CD4-positive, alpha-beta T cell treated with Interferon alpha-2 for 1 hour (primary cell): ENCODE measurements at regions not wholly inside any gene's neighbourhood (a gene's known extent, or its start where the extent isn't known, plus 50 kb on each side); places are given as distances from the start of the nearest gene placed in this dataset.
A peak's percentile ranks its signal among the peaks of the same experiment; 100 is the strongest.
"Not testable (repeated sequence)": the region's sequence is repeated elsewhere in the genome, so short reads cannot be mapped to it uniquely, and the experiment has no call there.

ENCODE experiments used
- DNase-seq, 2 donors: peaks; one replicate each; pipeline ENCODE4 v3.0.0-alpha.2; 2020 to 2022

- peak; percentile 19 to 54 for DNase-seq
Measured at GRCh38 chr9:99660191-99660636, 161.5 kb upstream of the NR4A3 start.

- DNase-seq, result no peak
Measured at GRCh38 chr9:99663297-99663696, 158.4 kb upstream of the NR4A3 start.

DNA sequence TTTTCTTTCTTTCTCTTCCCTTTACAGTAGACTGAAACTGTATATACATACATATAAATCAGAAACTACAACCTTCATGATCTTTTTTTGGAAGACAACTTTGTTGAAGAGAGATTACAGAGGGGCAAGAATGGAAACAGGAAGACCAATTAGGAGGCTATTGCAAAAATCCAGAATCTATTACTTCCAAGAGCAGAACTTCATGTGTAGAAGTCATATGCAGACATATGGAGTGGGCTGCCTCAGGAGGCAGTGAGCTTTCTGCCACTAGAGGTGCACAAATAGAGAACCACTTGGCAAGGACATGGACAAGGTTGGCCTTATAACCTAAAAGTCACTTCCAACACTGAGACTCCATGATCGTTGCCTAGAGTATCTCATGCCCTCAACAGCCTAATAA lies 157.8 kb upstream of the NR4A3 start:
- no peak for DNase-seq

DNA sequence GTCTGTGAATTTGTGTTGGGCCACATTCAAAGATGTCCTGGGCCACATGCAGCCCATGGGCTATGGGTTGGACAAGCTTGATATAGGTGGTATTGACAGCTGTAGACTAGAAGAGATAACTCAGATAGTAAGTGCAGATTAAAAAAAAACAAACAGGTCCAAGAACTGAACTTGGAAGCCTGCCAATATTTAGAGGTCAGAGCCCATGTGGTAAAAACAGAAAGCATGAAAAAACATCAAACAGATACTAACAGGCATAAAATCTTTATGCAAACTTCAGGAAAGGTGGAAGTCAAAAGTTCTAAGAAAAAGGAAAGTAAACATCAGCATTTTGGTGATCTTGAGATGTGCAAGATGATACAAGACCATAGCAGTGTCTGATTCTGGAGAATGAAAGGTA lies 155.1 kb upstream of the NR4A3 start:
- peak in 1 of 2 donors; percentile 9 for DNase-seq

DNA sequence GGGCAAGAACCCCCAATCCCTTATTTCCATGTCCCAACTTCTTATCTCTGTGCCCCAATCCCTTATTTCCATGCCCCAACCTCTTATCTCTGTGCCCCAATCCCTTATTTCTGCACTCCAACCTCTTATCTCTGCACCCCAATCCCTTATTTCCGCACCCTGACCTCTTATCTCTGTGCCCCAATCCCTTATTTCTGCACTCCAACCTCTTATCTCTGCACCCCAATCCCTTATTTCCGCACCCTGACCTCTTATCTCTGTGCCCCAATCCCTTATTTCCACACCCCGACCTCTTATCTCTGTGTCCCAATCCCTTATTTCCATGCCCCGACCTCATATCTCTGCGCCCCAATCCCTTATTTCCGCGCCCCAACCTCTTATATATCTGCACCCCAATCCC lies 150.8 kb upstream of the NR4A3 start:
- not testable (repeated sequence) for DNase-seq

- DNase-seq, result no peak
Measured at GRCh38 chr9:99677281-99677680, 144.4 kb upstream of the NR4A3 start.

GRCh38 chr9:99678566-99678965 lies 143.1 kb upstream of the NR4A3 start:
- no peak for DNase-seq

- no peak for DNase-seq
Measured at GRCh38 chr9:99680191-99680590, 141.5 kb upstream of the NR4A3 start.

DNA sequence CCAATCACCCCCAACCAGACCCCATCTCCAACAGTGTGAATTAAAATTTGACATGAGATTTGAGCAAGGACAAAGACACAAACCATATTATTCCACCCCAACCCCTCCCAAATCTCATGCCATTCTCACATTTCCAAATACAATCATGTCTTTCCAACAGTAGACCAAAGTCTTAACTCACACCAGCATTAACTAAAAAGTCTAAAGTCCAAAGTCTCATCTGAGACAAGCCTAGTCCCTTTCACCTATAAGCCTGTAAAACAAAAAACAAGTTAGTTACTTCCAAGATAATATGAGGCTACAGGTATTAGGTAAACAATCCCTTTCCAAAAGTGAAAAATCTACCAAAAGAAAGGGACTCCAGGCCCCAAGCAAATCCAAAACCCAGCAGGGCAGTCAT lies 140.6 kb upstream of the NR4A3 start:
- DNase-seq, result no peak

- no peak for DNase-seq
Measured at GRCh38 chr9:99682378-99682777, 139.3 kb upstream of the NR4A3 start.

GRCh38 chr9:99682870-99683269 lies 138.8 kb upstream of the NR4A3 start:
- no peak for DNase-seq

- no peak for DNase-seq
Measured at GRCh38 chr9:99690573-99690972, 131.1 kb upstream of the NR4A3 start.

DNA sequence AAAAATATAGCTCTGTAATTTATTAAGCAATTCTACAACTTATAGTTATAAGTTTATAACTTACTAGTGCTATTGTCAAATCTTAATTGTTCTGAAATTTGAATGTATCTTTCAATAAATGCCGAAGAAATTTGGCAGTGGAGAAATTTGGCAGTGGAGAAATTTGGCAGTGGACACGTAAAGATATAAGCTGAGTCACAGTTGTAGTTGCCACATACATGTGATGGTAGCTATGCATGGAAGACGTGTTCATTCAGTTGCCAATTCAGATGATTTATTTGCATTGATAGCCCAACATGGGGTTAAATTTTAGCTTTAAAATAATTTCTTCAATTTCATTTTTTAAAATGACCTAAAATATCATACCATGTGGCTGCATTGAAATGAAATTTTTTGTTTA lies 127.8 kb upstream of the NR4A3 start:
- DNase-seq, result no peak

- no peak for DNase-seq
Measured at GRCh38 chr9:99694393-99694792, 127.3 kb upstream of the NR4A3 start.

GRCh38 chr9:99699396-99699795 lies 122.3 kb upstream of the NR4A3 start:
- no peak for DNase-seq

GRCh38 chr9:99712214-99712613 lies 109.5 kb upstream of the NR4A3 start:
- DNase-seq, result no peak

- DNase-seq, result no peak
Measured at GRCh38 chr9:99713838-99714306, 107.8 kb upstream of the NR4A3 start.

GRCh38 chr9:99718631-99719030 lies 103.1 kb upstream of the NR4A3 start:
- no peak for DNase-seq

- peak in 1 of 2 donors; percentile 46 for DNase-seq
Measured at GRCh38 chr9:99720455-99721050, 101.1 kb upstream of the NR4A3 start.

GRCh38 chr9:99721898-99722297 lies 99.8 kb upstream of the NR4A3 start:
- DNase-seq, result no peak

DNA sequence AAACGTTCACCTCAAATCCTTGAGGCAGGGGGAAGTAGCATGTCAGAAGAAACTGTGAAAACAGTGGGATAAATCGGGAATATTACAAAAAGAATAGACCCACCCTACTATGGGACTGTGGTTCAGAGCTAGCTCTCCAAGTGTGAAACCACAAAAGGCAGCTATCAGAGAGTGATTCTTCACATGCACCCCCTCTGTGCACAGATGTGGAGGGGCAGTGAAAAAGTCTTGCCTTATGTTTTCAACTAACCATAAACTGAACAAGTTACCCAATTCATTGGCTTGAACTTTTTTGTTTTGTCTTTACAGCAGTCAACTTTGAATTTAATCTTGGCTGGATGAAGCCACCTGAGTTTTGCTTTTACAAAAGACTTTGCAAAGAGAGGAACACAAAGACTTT lies 98.8 kb upstream of the NR4A3 start:
- DNase-seq, result peak in 1 of 2 donors; percentile 24

DNA sequence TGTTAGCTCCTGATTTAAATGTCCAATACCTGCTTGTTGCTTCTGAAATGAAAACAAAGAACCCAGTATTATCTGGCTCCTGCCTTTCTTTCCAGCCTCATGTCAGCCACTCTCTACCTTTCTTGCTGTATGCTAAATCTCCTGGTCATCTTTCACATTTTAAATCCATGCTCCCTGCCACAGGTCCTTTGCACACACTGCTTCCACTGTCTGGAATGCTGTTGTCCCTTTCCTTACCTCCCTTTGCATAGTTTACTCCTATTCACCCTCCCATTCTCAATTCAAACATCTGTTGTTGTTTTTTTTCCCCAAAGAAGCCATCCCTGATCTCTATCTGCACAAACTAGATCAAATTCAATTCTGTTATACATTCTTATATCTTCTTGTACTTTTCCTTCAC lies 97.0 kb upstream of the NR4A3 start:
- no peak for DNase-seq

GRCh38 chr9:99725852-99726251 lies 95.8 kb upstream of the NR4A3 start:
- peak in 1 of 2 donors; percentile 7 for DNase-seq

DNA sequence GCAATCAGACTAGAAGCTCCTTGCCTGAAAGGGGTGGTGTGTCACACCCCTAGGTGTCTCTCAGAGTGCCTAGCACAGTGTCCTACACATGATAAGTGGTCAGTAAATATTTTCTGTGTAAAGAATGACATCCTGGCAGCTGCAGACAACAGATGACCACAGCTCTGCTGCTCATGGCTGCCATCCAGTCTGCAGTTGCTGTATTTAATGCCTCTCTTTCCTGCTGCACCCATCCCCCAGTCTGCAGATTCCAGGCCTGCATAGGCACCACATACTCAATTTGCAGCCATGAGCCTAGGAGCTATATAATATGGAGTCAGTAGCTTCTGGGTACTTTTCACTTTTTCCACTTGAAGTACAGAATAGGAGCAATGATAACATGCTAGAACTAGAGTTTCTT lies 94.9 kb upstream of the NR4A3 start:
- no peak for DNase-seq

- no peak for DNase-seq
Measured at GRCh38 chr9:99730062-99730461, 91.6 kb upstream of the NR4A3 start.
